ENCODE measurements at regions not wholly inside any gene's neighbourhood (a gene's known extent, or its start where the extent isn't known, plus 50 kb on each side); places are given as distances from the start of the nearest gene placed in this dataset.

DNA sequence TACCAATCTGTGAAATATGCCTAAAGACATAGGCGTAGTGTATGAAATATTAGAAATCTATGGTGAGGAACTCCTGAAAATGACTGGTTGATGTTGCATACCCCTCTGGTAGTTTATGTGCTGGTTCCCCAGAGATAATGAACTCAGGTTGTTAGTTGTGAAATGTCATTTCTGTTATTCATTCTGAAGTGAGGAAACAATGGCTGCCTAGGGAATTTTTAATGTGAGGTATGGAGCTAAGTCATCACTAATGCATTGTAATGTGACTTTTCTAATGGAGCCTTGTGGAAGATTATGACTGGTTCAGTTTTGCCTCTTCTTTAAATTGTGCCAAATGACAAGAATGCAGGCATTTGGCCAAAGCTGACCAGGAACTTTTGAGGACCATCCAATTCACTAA is 61.6 kb upstream of the RAB27B start:
- no peak overlapping the region for H3K4me3 ChIP-seq (ENCODE audit: low read length)
- H3K36me3 ChIP-seq (ENCODE audit: control insufficient read depth, low read length): no peaks in the 10 kb centered on the region
- no peaks in the 10 kb centered on the region for H3K9me2 ChIP-seq (replicated peaks; ENCODE audit: control insufficient read depth, low read length)
- no peaks in the 10 kb centered on the region for H3K9me3 ChIP-seq (ENCODE audit: control insufficient read depth, insufficient read depth, low read length)
- no peak overlapping the region for H3K4me2 ChIP-seq (ENCODE audit: low read length)
- H4K20me1 ChIP-seq (ENCODE audit: control insufficient read depth, insufficient read depth, low read depth, low read length): no peaks in the 10 kb centered on the region
- H3K27ac ChIP-seq (ENCODE audit: low read depth, low read length): no peak overlapping the region
- no peak for TF ChIP-seq EZH2phosphoT487 (IDR thresholded peaks at IDR 0.05; ENCODE audit: borderline replicate concordance, low read length)
- no peak for TF ChIP-seq CTCF (IDR thresholded peaks at IDR 0.05; ENCODE audit: low read depth, low read length, poor library complexity, severe bottlenecking)
- no peaks in the 10 kb centered on the region for H3K79me2 ChIP-seq (ENCODE audit: control insufficient read depth, low read length)
- H3F3A ChIP-seq (ENCODE audit: control insufficient read depth, insufficient read depth): no peaks in the 10 kb centered on the region
- no peaks in the 10 kb centered on the region for H3K4me1 ChIP-seq (ENCODE audit: control insufficient read depth, low read length)
- H3K27me3 ChIP-seq (ENCODE audit: control insufficient read depth, low read length): no peaks in the 10 kb centered on the region

GRCh38 chr18:54767098-54767497 is 61.2 kb upstream of the RAB27B start:
- H3F3A ChIP-seq (ENCODE audit: control insufficient read depth, insufficient read depth): no peaks in the 10 kb centered on the region
- H3K9me3 ChIP-seq (ENCODE audit: control insufficient read depth, insufficient read depth, low read length): no peaks in the 10 kb centered on the region
- no peaks in the 10 kb centered on the region for H3K27me3 ChIP-seq (ENCODE audit: control insufficient read depth, low read length)
- no peak for TF ChIP-seq EZH2phosphoT487 (IDR thresholded peaks at IDR 0.05; ENCODE audit: borderline replicate concordance, low read length)
- TF ChIP-seq CTCF (IDR thresholded peaks at IDR 0.05; ENCODE audit: low read depth, low read length, poor library complexity, severe bottlenecking): no peak
- H3K79me2 ChIP-seq (ENCODE audit: control insufficient read depth, low read length): no peaks in the 10 kb centered on the region
- H3K4me2 ChIP-seq (ENCODE audit: low read length): no peak overlapping the region
- H3K4me3 ChIP-seq (ENCODE audit: low read length): no peak overlapping the region
- no peaks in the 10 kb centered on the region for H3K36me3 ChIP-seq (ENCODE audit: control insufficient read depth, low read length)
- H3K9me2 ChIP-seq (replicated peaks; ENCODE audit: control insufficient read depth, low read length): no peaks in the 10 kb centered on the region
- no peak overlapping the region for H3K27ac ChIP-seq (ENCODE audit: low read depth, low read length)
- no peaks in the 10 kb centered on the region for H4K20me1 ChIP-seq (ENCODE audit: control insufficient read depth, insufficient read depth, low read depth, low read length)
- no peaks in the 10 kb centered on the region for H3K4me1 ChIP-seq (ENCODE audit: control insufficient read depth, low read length)

DNA sequence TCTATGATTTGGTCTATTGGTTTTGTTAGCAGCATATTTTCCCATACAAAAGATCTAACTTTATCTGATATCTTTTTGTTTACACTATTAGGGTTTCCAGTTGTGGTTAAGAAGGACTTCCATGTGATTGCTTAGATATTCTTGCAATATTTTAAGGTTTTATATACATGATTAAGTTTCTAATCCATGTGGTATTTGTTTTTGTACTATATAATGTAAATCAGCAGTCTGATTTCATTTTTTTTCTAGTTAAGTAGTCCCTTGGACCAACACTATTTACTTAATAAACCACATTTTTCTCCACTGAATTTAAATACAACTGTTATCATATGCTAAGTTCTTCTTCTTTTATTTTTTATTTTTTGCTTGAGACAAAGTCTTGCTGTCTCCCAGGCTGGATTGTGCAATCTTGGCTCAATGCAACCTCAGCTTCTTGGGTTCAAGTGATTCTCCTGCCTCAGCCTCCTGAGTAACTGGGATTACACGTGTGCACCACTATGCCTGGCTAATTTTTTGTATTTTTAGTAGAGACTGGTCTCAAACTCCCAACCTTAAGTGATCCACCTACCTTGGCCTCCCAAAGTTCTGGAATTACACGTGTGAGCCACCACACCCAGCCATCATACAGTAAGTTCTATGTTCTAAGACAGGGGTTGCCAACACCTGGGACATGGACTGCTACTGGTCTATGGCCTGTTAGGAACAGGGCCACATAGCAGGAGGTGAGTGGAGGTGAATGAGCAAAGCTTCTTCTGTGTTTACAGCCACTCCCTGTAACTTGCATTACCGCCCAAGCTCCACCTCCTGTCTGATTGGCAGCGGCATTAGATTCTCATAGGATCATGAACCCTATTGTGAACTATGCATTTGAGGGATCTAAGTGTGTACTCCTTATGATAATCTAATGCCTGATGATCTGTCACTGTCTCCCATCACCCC is 58.5 kb upstream of the RAB27B start:
- no peaks in the 10 kb centered on the region for H3K4me1 ChIP-seq (ENCODE audit: control insufficient read depth, low read length)
- TF ChIP-seq EZH2phosphoT487 (IDR thresholded peaks at IDR 0.05; ENCODE audit: borderline replicate concordance, low read length): no peak
- TF ChIP-seq CTCF (IDR thresholded peaks at IDR 0.05; ENCODE audit: low read depth, low read length, poor library complexity, severe bottlenecking): no peak
- no peaks in the 10 kb centered on the region for H3K9me3 ChIP-seq (ENCODE audit: control insufficient read depth, insufficient read depth, low read length)

More for the DNA sequence above, 58.5 kb upstream of the RAB27B start:
- H3K27me3 ChIP-seq (ENCODE audit: control insufficient read depth, low read length): no peaks in the 10 kb centered on the region
- no peak overlapping the region for H3K27ac ChIP-seq (ENCODE audit: low read depth, low read length)
- H3F3A ChIP-seq (ENCODE audit: control insufficient read depth, insufficient read depth): no peaks in the 10 kb centered on the region
- no peak overlapping the region for H3K4me2 ChIP-seq (ENCODE audit: low read length)
- no peak overlapping the region for H3K4me3 ChIP-seq (ENCODE audit: low read length)
- no peaks in the 10 kb centered on the region for H3K36me3 ChIP-seq (ENCODE audit: control insufficient read depth, low read length)
- H3K9me2 ChIP-seq (replicated peaks; ENCODE audit: control insufficient read depth, low read length): no peaks in the 10 kb centered on the region
- H3K79me2 ChIP-seq (ENCODE audit: control insufficient read depth, low read length): no peaks in the 10 kb centered on the region
- no peaks in the 10 kb centered on the region for H4K20me1 ChIP-seq (ENCODE audit: control insufficient read depth, insufficient read depth, low read depth, low read length)
